ENCODE measurements at regions not wholly inside any gene's neighbourhood (a gene's known extent, or its start where the extent isn't known, plus 50 kb on each side); places are given as distances from the start of the nearest gene placed in this dataset.

DNA sequence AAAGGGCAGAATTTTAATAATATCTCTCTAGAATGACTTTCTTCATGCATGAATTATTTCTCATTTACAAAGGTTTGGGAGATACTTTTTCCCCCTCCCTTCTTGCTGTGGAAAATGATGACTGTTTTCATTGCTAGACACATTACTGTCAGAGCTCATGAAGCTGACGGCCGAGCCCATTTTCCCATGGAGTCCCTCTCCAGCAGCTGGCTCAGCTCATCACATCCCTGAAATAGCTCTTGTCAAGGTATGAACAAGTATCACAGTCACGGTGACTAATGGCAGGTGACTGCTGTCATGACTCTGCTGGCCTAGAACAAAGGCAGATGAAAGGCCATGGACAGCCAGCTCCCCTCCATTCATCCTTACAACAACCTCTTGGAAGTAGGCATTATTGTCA is 208.1 kb downstream of the ABCC12 start:
- H4K20me1 ChIP-seq (ENCODE audit: insufficient read depth, low read length, poor library complexity, severe bottlenecking) = no peaks in the 10 kb centered on the region
- H3K36me3 ChIP-seq (ENCODE audit: insufficient read depth, low read length) = no peaks in the 10 kb centered on the region
- H3K9me2 ChIP-seq (replicated peaks; ENCODE audit: low read depth, low read length) = no peaks in the 10 kb centered on the region
- H3F3A ChIP-seq (ENCODE audit: low read depth) = no peaks in the 10 kb centered on the region
- H3K9me3 ChIP-seq (ENCODE audit: insufficient read depth, low read depth, low read length) = no peaks in the 10 kb centered on the region
- no peaks in the 10 kb centered on the region for H3K27me3 ChIP-seq (ENCODE audit: insufficient read depth, low read length, poor library complexity, severe bottlenecking)
- H3K4me1 ChIP-seq (ENCODE audit: insufficient read depth, low read length, poor library complexity, severe bottlenecking) = no peaks in the 10 kb centered on the region
- TF ChIP-seq, protein P1, sequence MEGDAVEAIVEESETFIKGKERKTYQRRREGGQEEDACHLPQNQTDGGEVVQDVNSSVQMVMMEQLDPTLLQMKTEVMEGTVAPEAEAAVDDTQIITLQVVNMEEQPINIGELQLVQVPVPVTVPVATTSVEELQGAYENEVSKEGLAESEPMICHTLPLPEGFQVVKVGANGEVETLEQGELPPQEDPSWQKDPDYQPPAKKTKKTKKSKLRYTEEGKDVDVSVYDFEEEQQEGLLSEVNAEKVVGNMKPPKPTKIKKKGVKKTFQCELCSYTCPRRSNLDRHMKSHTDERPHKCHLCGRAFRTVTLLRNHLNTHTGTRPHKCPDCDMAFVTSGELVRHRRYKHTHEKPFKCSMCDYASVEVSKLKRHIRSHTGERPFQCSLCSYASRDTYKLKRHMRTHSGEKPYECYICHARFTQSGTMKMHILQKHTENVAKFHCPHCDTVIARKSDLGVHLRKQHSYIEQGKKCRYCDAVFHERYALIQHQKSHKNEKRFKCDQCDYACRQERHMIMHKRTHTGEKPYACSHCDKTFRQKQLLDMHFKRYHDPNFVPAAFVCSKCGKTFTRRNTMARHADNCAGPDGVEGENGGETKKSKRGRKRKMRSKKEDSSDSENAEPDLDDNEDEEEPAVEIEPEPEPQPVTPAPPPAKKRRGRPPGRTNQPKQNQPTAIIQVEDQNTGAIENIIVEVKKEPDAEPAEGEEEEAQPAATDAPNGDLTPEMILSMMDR (conservative IDR thresholded peaks at IDR 0.05; ENCODE audit: low read length) = no peak
- no peak for TF ChIP-seq EZH2phosphoT487 (IDR thresholded peaks at IDR 0.05; ENCODE audit: borderline replicate concordance)
- H3K9ac ChIP-seq (ENCODE audit: low read depth, low read length, poor library complexity, severe bottlenecking) = no peak overlapping the region
- H3K4me3 ChIP-seq (ENCODE audit: low read length, poor library complexity, severe bottlenecking) = no peak overlapping the region
- no peaks in the 10 kb centered on the region for H3K79me2 ChIP-seq (ENCODE audit: insufficient read depth, low read length)
- no peak overlapping the region for H3K4me2 ChIP-seq (ENCODE audit: low read depth, low read length, poor library complexity, severe bottlenecking)
- no peak overlapping the region for H2AFZ ChIP-seq (ENCODE audit: low read length)

DNA sequence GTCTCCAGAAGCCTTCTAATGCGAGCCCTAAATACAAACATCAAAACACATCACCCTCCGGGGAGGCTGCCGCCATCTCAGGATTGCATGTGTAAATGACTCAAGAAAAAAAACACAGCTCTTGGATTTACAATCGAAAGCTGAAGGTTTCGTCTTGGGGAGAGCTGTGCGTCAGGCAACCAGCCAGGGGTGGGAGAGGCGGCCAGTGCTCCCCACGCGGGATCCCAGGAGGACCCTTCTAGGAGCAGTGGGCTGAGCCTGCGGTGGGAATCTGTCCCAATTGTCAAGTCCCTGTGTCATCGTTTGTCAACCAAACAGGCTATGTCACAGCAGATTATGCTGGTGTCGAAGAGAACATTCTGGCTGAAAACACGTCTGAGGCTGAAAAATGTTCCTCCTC is 209.7 kb downstream of the ABCC12 start:
- Histone ChIP-seq H3K79me2 (ENCODE audit: insufficient read depth, low read length) (no peaks in the 10 kb centered on the region), H3K36me3 (ENCODE audit: insufficient read depth, low read length) (no peaks in the 10 kb centered on the region), H3F3A (ENCODE audit: low read depth) (no peaks in the 10 kb centered on the region), H3K9me3 (ENCODE audit: insufficient read depth, low read depth, low read length) (no peaks in the 10 kb centered on the region), H3K4me2 (ENCODE audit: low read depth, low read length, poor library complexity, severe bottlenecking) (no peak overlapping the region), H3K4me1 (ENCODE audit: insufficient read depth, low read length, poor library complexity, severe bottlenecking) (no peaks in the 10 kb centered on the region), H3K4me3 (ENCODE audit: low read length, poor library complexity, severe bottlenecking) (no peak overlapping the region), H4K20me1 (ENCODE audit: insufficient read depth, low read length, poor library complexity, severe bottlenecking) (no peaks in the 10 kb centered on the region), H3K27me3 (ENCODE audit: insufficient read depth, low read length, poor library complexity, severe bottlenecking) (no peaks in the 10 kb centered on the region), H2AFZ (ENCODE audit: low read length) (no peak overlapping the region), H3K9me2 (replicated peaks; ENCODE audit: low read depth, low read length) (no peaks in the 10 kb centered on the region), H3K9ac (ENCODE audit: low read depth, low read length, poor library complexity, severe bottlenecking) (no peak overlapping the region)
- no peak for TF ChIP-seq EZH2phosphoT487 (IDR thresholded peaks at IDR 0.05; ENCODE audit: borderline replicate concordance)
- TF ChIP-seq, protein P1 (conservative IDR thresholded peaks at IDR 0.05; ENCODE audit: low read length) = no peak

DNA sequence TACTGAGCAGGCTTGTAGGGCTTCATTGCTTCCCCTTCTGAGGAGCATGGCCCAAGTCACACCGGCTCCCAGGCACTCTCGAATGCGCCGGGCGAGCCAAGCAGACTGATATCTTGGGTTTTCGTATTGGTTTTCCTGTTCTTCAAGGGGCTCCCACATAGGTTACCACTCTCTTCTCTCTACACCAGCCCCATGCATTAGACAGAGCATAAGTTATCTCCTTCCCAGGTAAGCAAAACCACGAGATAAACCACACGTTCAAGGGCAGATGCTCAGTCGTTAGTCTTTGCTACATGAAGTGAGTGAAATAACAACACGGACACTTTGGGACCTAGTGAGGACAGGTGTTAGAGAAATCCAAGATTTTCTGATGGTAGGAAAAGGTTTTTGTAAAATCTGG is 211.2 kb downstream of the ABCC12 start:
- Histone ChIP-seq H3K9ac (ENCODE audit: low read depth, low read length, poor library complexity, severe bottlenecking) (no peak overlapping the region), H3K9me3 (ENCODE audit: insufficient read depth, low read depth, low read length) (no peaks in the 10 kb centered on the region), H3K4me3 (ENCODE audit: low read length, poor library complexity, severe bottlenecking) (no peak overlapping the region), H4K20me1 (ENCODE audit: insufficient read depth, low read length, poor library complexity, severe bottlenecking) (no peaks in the 10 kb centered on the region), H3K79me2 (ENCODE audit: insufficient read depth, low read length) (no peaks in the 10 kb centered on the region), H3K27me3 (ENCODE audit: insufficient read depth, low read length, poor library complexity, severe bottlenecking) (no peaks in the 10 kb centered on the region), H3K36me3 (ENCODE audit: insufficient read depth, low read length) (no peaks in the 10 kb centered on the region), H3F3A (ENCODE audit: low read depth) (no peaks in the 10 kb centered on the region), H3K4me2 (ENCODE audit: low read depth, low read length, poor library complexity, severe bottlenecking) (no peak overlapping the region), H3K4me1 (ENCODE audit: insufficient read depth, low read length, poor library complexity, severe bottlenecking) (no peaks in the 10 kb centered on the region), H2AFZ (ENCODE audit: low read length) (no peak overlapping the region), H3K9me2 (replicated peaks; ENCODE audit: low read depth, low read length) (no peaks in the 10 kb centered on the region)
- TF ChIP-seq EZH2phosphoT487 (IDR thresholded peaks at IDR 0.05; ENCODE audit: borderline replicate concordance) = no peak
- TF ChIP-seq, protein P1 (conservative IDR thresholded peaks at IDR 0.05; ENCODE audit: low read length) = no peak

Data from Loucy (cell line).